Islet of Langerhans (tissue), 1 donor: ENCODE measurements at regions not wholly inside any gene's neighbourhood (a gene's known extent, or its start where the extent isn't known, plus 50 kb on each side); places are given as distances from the start of the nearest gene placed in this dataset.

ENCODE experiments used
- FAIRE-seq: peaks from one replicate; lab custom pipeline; 2011; peaks lifted over from hg19 to GRCh38; lab: Jason Lieb, UNC

GRCh38 chr15:93261845-93262244 is 172.8 kb upstream of the RGMA start:
- FAIRE-seq: no peak

GRCh38 chr15:93257920-93258319 is 168.9 kb upstream of the RGMA start:
- FAIRE-seq: no peak

DNA sequence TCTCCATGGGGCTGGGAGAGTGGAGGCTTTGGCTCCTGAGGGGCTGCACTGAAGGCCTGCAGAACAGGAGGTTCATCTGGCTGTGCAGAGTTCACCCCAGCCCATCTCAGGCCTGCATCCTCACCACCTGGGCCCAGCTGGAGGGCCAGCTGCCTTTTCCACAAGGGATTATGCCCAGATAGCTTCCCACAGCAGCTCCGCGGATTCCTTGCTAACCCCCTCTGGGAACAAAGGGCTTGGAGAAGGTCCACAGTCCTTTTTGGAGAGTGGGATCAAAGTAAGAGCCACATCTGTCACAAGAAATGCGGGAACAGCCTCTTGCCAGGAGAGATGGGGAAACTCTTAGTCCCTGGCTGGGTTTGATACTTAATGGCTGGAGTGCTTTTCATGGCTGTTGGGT is 164.7 kb upstream of the RGMA start:
- no peak for FAIRE-seq

DNA sequence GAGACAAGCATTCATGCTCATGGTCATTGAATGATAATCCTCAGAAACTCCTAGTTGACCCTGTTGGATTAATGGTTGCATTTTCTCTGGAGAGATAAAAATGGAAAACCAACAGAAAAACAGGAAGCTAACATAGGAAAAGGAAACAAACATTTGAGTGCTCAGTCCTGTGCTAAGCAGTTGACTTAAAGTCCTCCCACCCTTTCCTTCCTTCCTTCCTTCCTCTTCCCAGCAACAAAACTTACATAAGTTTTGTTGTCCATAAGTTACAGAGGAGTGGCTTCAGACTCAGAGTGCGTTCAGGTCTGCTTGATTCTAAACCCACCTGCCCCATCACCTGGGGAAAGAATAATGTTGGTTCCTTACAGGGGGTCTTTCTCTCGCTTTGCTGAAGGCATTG is 163.8 kb upstream of the RGMA start:
- FAIRE-seq: no peak

DNA sequence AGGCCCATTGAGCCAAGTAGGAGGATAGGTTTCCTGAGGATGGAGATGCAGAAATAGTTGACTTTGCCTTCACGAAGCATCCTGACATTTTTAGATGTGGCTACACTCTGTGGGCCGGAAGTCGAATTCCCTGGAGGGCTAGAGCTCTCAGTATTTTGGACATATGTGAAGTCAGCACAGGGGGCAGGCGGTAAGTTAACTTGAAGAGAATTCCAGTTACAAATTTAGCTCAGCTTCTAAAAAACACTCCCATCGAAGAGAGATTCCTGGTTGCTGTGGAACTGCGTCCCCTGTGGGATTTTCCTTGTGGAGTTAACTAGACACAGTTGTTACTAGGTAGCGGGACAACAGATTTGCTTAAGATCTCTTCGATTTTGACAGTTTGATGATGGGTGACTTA is 161.9 kb upstream of the RGMA start:
- no peak for FAIRE-seq

- no peak for FAIRE-seq
Observed at GRCh38 chr15:93250209-93250608, 161.2 kb upstream of the RGMA start.

DNA sequence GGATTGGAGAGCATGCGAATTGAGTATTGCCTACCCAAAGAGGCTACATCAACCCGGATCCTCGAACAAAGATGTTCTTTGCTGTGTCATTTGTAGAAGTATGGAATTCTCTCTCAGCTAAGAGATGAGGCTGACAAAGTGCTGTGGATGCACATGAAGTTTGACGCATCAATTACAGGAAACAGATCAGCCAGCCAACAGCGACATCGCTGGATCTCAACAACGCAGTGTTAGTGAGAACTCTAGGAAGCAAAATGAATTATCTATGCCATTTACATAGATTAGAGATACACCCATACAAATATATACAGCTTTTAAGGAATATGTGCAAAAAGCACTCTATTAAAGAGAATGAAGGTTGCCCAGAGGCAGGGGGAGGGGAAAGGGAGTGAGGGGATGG is 160.6 kb upstream of the RGMA start:
- no peak for FAIRE-seq

DNA sequence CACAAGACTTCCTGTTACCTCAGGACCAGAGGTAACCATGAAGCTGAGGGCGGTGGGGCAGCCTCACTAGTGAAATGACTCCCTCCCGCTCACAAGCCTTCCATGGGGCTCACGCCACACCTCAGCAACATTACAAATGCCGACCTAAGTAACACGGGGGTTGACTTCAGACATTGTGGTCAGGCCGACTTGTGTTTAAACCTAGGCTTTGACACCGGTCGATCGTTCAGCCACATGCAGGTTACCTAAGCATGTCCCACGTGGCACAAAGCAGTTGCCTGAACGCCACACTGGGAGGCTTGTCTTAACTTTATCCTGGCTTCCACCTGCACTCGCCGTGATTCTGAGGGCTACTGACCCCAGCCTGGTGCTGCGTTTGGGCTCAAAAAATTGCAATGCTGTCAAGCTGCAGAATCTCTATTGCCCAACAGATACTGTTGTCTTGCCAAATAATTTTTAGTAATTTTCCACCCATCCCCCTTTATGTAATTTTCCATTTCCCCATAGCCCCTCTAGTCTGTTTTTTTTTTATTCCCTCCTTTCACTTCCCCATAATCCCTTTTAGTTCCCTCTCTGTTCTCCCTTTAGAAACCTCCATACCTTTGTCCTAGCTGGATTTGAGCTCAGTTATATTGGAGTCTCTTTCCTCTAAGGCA is 158.6 kb upstream of the RGMA start:
- FAIRE-seq: no peak

DNA sequence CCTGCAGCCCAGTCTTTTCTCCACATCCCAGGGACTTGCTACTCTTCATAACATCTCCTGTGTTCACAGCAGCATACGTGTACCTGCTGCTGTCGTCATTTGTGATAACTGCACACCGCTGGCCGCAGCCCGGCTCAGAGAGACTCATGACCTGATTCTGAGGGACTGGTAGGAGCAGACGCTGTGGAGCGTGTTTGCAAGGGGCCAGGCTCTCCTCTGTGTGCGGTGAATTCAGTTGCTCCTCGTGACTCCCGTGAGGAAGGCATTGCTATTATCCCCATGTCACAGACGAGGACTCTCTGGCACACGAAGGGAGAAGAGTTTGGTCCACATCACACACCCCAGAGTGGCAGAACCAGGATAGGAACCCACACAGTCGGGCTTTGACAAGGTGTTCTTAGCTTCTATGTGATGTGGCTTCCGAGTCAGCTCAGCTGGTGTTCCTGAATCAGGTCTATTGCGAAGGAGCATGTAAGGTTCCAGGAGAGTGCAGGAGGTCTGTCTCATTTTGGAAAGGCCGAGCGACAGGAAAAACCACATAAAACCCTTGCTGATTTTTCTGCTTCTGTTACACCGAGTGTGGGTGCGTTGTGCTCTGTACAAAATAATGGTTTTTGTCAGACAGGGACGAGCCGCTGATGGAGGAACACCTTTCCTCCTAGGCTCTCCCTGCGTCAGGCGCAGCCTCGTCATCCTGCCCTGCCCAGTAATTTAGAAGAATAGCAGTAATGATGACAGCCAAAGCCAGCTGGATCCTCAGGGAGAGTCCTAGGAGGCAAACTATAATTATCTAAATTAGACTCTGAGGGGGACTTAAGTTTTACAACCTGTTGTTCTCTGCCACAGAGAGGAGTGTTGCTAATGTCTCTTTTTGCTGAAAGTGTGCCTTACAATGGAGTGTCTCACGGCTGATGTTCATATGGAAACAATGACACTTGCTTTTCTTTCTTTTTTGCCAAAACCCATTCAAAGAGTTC is 157.5 kb upstream of the RGMA start:
- FAIRE-seq: no peak

- no peak for FAIRE-seq
Observed at GRCh38 chr15:93245661-93246042, 156.6 kb upstream of the RGMA start.

DNA sequence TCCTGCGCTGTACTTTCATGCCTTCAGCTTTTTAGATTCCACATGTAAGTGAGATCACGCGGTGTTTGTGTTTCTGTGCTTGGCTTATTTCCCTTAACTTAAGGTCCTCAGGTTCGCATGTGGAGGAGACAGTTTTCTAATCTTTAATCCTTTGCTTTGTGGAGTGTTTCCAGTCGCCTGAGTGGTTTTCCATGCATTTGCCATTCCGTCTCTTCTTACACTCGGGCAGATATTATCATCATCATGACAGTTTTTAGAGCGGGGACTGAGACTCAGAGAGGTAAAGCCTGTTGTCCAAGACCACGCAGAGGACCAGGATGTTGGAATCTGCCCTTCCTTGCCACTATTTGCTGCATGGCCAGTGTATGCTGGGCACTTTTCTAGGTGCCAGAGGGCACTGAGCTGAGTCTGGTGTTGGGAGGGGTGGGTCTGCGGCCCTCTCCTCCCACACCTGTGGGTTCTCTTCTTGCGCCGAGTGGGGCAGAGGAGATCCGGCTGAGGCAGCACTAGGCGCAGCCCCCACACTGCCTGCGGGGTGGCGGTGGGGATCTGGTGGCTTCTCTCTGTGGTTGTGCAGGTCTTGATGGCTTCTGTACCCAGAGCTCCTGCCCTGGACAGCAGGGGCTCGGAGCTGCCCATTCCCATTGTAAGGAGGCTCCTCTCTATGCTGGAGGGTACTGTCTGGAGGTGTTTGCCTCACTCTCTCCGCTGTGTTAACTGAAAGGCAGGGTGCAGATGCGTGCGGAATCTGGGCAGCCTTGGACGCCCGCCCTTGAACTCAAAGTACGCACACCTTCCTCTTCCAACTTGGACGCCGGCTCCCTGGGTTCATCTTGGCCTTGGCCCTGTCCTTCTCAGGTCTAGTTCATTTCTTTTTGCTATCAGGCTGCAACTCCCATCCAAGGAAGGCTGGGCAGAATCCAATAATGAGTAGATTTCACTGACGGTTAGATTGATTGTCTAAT is 156.0 kb upstream of the RGMA start:
- no peak for FAIRE-seq

GRCh38 chr15:93243573-93243972 is 154.6 kb upstream of the RGMA start:
- FAIRE-seq: no peak

DNA sequence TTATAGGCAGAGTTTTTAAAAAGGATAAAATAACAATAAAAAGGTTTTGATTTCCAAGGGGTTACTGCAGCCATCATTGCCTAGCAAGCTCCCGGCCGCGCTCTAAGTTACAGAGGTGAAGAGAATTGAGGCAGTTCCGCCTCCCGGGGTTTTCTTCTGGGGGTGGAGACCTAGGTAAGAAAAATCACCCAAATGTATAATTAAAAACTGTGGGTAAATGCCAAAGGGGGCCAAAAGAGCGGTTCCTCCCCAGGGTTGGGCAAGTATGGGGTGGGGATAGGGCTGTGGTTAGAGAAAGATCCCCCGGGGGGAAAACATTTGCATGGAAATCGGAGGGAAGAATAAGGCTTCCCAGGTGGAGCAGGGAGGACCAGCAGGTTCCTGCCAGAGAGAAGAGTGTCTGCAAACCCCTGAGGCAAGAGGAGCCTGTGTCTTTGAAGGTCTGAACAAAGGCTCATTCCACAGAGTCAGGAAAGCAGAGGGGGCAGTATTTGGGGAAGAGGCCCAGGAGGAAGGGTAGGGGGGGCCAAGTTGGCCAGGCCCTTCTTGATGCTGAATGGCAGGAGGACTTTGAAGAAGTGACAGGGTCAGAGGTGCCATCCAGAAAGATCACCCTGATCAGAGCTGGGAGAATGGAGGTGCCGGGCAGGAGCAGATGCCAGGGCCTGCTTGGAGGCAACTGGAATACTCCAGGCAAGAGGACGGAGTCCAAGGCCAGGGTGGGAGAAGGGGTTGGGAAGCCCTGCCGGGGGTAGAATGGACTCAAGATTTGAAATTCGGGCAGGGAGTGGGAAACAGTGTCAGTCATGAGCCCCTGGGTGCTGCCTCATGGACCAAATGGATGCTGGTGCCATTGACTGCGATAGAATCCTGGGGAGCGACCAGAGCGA is 152.9 kb upstream of the RGMA start:
- no peak for FAIRE-seq

GRCh38 chr15:93239993-93240392 is 151.0 kb upstream of the RGMA start:
- no peak for FAIRE-seq

DNA sequence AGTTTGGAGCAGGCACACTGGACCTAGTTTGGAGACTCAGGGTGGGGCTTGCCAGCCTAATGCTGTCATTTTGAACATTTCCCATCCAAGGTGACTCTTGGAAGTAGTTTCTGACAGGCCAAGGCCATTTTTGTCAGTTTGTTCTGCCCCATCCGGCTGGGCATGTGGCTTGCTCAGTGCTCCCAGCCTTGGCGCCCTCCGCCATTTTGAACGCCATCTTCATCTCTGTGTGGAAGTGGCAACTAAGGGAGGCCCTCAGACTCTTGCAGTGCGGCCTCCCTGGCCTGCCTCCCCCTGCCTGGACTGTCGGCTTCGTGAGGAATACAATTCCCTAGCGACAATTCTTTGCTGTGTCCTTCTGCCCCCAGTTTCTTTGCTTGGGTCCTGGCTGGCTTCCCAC is 150.6 kb upstream of the RGMA start:
- no peak for FAIRE-seq

DNA sequence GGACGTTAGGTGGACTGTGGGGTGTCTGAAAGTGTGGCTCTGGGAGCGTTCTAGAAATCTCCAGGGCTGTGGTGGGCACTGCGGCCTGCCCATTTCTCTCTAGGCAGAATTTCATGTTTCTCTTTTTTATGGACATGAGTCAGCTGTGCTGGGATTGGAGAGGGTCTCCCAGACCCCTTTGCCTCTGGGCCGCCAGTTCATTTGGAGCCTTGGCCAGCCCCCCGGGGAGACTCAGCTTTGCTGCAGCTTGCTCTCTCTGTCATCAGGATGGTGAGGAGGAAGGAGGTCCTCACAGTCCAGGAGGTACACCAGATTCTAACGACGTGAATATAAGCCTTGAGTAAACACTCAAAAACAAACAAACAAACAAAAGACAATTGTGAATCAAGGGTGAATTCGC is 149.6 kb upstream of the RGMA start:
- FAIRE-seq: no peak

GRCh38 chr15:93235926-93236780 is 147.1 kb upstream of the RGMA start:
- FAIRE-seq: no peak

GRCh38 chr15:93235269-93235668 is 146.3 kb upstream of the RGMA start:
- FAIRE-seq: no peak

DNA sequence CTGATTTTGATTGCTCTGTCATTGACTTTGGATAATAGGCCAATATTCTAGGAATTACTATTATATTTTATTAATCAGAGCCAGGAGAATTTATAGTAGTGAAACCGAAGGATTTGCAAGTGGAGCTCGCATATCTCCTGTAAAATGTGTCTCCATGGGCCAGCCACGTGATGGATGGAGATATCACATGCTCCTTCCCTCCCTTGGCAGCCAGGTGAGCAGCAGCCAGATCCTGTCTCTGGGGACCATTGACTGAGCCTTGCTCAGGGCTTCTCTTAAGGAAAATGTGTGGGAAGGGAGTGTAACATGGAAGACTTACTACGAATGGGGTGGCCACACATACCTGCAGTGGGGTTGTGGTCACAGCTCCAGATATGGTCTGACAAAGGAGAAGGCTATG is 144.7 kb upstream of the RGMA start:
- no peak for FAIRE-seq

DNA sequence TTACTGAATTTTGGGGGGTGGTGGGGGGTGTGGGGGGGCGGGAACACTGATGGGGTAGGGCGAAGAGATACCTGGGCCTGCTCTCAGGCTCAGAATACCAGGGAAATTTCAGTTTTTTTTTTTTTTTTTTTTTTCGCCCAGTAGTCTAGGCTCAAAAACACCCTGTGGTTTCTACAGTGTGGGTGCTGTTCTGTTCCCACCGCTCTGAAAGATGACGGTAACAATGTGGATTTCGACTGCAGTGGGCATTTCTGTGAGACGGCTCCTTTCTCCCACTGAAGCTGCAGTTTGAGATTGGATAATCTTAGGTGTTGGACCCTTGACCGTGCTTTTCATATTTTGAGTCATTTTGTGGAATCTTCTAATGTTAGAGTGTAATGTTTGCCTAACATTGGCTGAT is 143.8 kb upstream of the RGMA start:
- FAIRE-seq: no peak

DNA sequence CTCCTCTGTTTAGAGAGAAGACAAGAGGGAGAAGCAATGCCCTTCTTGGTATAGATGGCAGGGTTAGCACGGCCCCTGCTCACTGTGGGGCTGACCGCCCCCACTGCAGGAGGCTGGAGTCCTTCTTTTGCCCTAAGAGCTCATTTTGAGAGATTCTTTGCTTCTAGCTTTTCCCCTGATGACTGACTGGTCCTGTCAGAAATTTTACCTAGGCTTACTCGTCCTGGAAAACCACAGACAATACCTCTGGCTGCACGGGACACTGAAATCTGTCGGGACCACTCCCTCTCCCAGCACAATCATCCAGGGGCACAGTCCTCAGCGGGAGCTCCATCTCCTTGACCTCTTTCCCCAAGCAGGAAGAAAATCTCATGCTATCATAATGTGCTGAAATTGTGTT is 143.0 kb upstream of the RGMA start:
- FAIRE-seq: no peak
